Endothelial cell of umbilical vein (primary cell): ENCODE measurements at regions not wholly inside any gene's neighbourhood (a gene's known extent, or its start where the extent isn't known, plus 50 kb on each side); places are given as distances from the start of the nearest gene placed in this dataset.

Experiments
- BruUV-seq: library from RNA; stranded (reverse); fragments of 400-500 nt; replicated peaks from 2 replicates; lab custom pipeline; 2021; lab: Mats Ljungman, UMichigan
- CTCF ChIA-PET: fragments of 300-600, 350-600 bp; sonication (Branson Sonifier 250); formaldehyde crosslinking; loops from one replicate; lab custom pipeline; 2021; ENCODE audit warnings: antibody characterized with exemption, inconsistent platforms; lab: Charles Lee
- POLR2A ChIA-PET: fragments of 300-600, 350-600 bp; sonication (Branson Sonifier 250); formaldehyde crosslinking; loops from one replicate; lab custom pipeline; 2021; ENCODE audit warnings: antibody characterized with exemption, inconsistent platforms; lab: Charles Lee
- DNase-seq: peaks from one replicate; pipeline ENCODE4 v3.0.0-alpha.2; 2011; ENCODE audit warnings: low read depth, low spot score
- FAIRE-seq: peaks from 2 replicates; lab custom pipeline; 2011; peaks lifted over from hg19 to GRCh38; lab: Jason Lieb, UNC
- H2AFZ ChIP-seq: 2 replicates; pipeline ENCODE4 v1.6.0; 2012; ENCODE audit warnings: low read depth, low read length, control low read depth, inconsistent platforms
- H3K27ac ChIP-seq: 2 replicates; pipeline ENCODE4 v1.5.1; 2011; ENCODE audit warnings: low read depth, mild to moderate bottlenecking, control low read depth, low read length, moderate library complexity; ENCODE audit not compliant: insufficient read depth
- H3K27me3 ChIP-seq, 2 experiments: 2 replicates each; pipeline versions ENCODE4 v1.6.0 to v1.6.1; 2011; ENCODE audit warnings: low read length in 2 of 2, mixed read lengths in 1 of 2; ENCODE audit not compliant: control insufficient read depth in 2 of 2, insufficient read depth in 2 of 2
- H3K36me3 ChIP-seq, 2 experiments: 2 replicates in 1 of 2; 3 replicates in 1 of 2; pipeline ENCODE4 v1.5.1; 2011; ENCODE audit warnings: low read length in 2 of 2, mild to moderate bottlenecking in 1 of 2, moderate library complexity in 1 of 2; ENCODE audit not compliant: control insufficient read depth in 2 of 2, insufficient read depth in 2 of 2; ENCODE audit errors: extremely low read depth in 1 of 2
- H3K4me1 ChIP-seq: 3 replicates; pipeline ENCODE4 v1.5.1; 2011; ENCODE audit warnings: mild to moderate bottlenecking, low read length; ENCODE audit not compliant: control insufficient read depth, insufficient read depth; ENCODE audit errors: extremely low read depth
- H3K4me2 ChIP-seq: 2 replicates; pipeline ENCODE4 v1.6.1; 2011; ENCODE audit warnings: low read length, control low read depth, mixed read lengths; ENCODE audit not compliant: insufficient read depth
- H3K4me3 ChIP-seq, 3 experiments: fragments of 200-600 bp in 1 of 3; sonication (generic), shearing (Covaris generic) in 1 of 3; replicated peaks in 1 of 3; 2 replicates each; pipeline ENCODE4 v1.5.1; 2011 to 2016; ENCODE audit warnings: control low read depth in 3 of 3, low read length in 3 of 3, mild to moderate bottlenecking in 2 of 3, inconsistent platforms in 1 of 3, low read depth in 1 of 3, moderate library complexity in 1 of 3; ENCODE audit not compliant: insufficient read depth in 1 of 3
- H3K79me2 ChIP-seq: 2 replicates; pipeline ENCODE4 v1.6.0; 2012; ENCODE audit warnings: low read length, inconsistent platforms; ENCODE audit not compliant: control insufficient read depth, insufficient read depth
- H3K9ac ChIP-seq: replicated peaks from 2 replicates; pipeline ENCODE3; 2011; ENCODE audit warnings: low read length, control low read depth; ENCODE audit not compliant: insufficient read depth; ENCODE audit errors: extremely low read depth
- H3K9me1 ChIP-seq: replicated peaks from 3 replicates; pipeline ENCODE4 v1.6.0; 2011; ENCODE audit warnings: mild to moderate bottlenecking, low read length; ENCODE audit not compliant: control insufficient read depth, insufficient read depth; ENCODE audit errors: extremely low read depth
- H3K9me3 ChIP-seq: replicated peaks from 2 replicates; pipeline ENCODE4 v1.5.1; 2012; ENCODE audit warnings: low read length, inconsistent platforms; ENCODE audit not compliant: control insufficient read depth, insufficient read depth
- H4K20me1 ChIP-seq: replicated peaks from 2 replicates; pipeline ENCODE3; 2011; ENCODE audit warnings: mild to moderate bottlenecking, low read length; ENCODE audit not compliant: control insufficient read depth, insufficient read depth; ENCODE audit errors: extremely low read depth
- CTCF ChIP-seq, 2 donors: IDR thresholded peaks; 1 replicate in 1 of 2; 2 replicates in 1 of 2; pipeline ENCODE4 v1.5.1; 2011; ENCODE audit warnings: low read length in 2 of 2, mild to moderate bottlenecking in 2 of 2, moderate library complexity in 2 of 2, control low read depth in 1 of 2, inconsistent platforms in 1 of 2, low read depth in 1 of 2; ENCODE audit not compliant: insufficient read depth in 1 of 2; ENCODE audit errors: extremely low read depth in 1 of 2
- EZH2 ChIP-seq: IDR thresholded peaks from 2 replicates; pipeline ENCODE4 v1.6.1; 2012; ENCODE audit warnings: borderline replicate concordance, low read depth, mild to moderate bottlenecking, moderate library complexity, low read length, inconsistent platforms; ENCODE audit not compliant: severe bottlenecking
- FOS ChIP-seq: IDR thresholded peaks from 2 replicates; pipeline ENCODE4 v1.6.1; 2011; ENCODE audit warnings: mild to moderate bottlenecking, low read length, moderate library complexity, borderline replicate concordance; ENCODE audit not compliant: insufficient read depth
- GATA2 ChIP-seq: IDR thresholded peaks from 2 replicates; pipeline ENCODE4 v1.7.0; 2011; ENCODE audit warnings: low read depth, mild to moderate bottlenecking, moderate library complexity, mixed read lengths, low read length; ENCODE audit not compliant: insufficient read length, insufficient read depth
- JUN ChIP-seq: IDR thresholded peaks from 2 replicates; pipeline ENCODE4 v1.6.1; 2011; ENCODE audit warnings: borderline replicate concordance, low read depth; ENCODE audit not compliant: insufficient read length, insufficient read depth
- MAX ChIP-seq: IDR thresholded peaks from 2 replicates; pipeline ENCODE4 v1.6.1; 2011; ENCODE audit not compliant: insufficient read depth, insufficient read length
- MYC ChIP-seq: IDR thresholded peaks from one replicate; pipeline ENCODE4 v1.6.1; 2011; ENCODE audit warnings: mild to moderate bottlenecking, low read depth, low read length
- POLR2A ChIP-seq: IDR thresholded peaks from 2 replicates; pipeline ENCODE4 v1.6.1; 2012; ENCODE audit warnings: low read depth, mild to moderate bottlenecking, control low read depth, low read length
- POLR2AphosphoS5 ChIP-seq: IDR thresholded peaks from 2 replicates; pipeline ENCODE4 v1.6.1; 2012; ENCODE audit warnings: low read depth, mild to moderate bottlenecking, control low read depth, low read length, moderate library complexity; ENCODE audit not compliant: insufficient read depth
- dilution Hi-C: fragments of 300-500 bp; cut with MboI; formaldehyde crosslinking; loops from one replicate; pipeline ENCODE4 v1.15.0; 2019; ENCODE audit warnings: low sequenced_read_pairs; ENCODE audit not compliant: extremely low pct_ligation_motif_present
- intact Hi-C: fragments of 100-400 bp; cut with micrococcal nuclease; formaldehyde crosslinking; loops from one replicate; pipeline ENCODE4 v1.10.0; 2022

- Histone ChIP-seq H3K9me3 (no peaks in the 10 kb centered on the region), H2AFZ (no peak overlapping the region), H3K27me3 (peaks cover 5 to 22% of the 10 kb centered on the region in 2 experiments), H4K20me1 (no peaks in the 10 kb centered on the region), H3K27ac (no peak overlapping the region), H3K9me1 (no peaks in the 10 kb centered on the region), H3K79me2 (no peaks in the 10 kb centered on the region), H3K4me2 (no peak overlapping the region), H3K4me3 (no peak overlapping the region), H3K9ac (no peak overlapping the region), H3K4me1 (no peaks in the 10 kb centered on the region), H3K36me3 (no peaks in the 10 kb centered on the region)
- TF ChIP-seq POLR2AphosphoS5: no peak
- TF ChIP-seq CTCF (IDR thresholded peaks at IDR 0.05; ENCODE audit: extremely low read depth in 1 of 2, insufficient read depth in 1 of 2, low read depth in 1 of 2, low read length in 2 of 2): peak; percentile 52 to 61
- dilution Hi-C loops: no loop called here
- no TSS peak for BruUV-seq
- FAIRE-seq (peak; percentile 92), DNase-seq (peak; percentile 71)
- POLR2A ChIA-PET: no interaction called here
- intact Hi-C loops: loop anchor here (1.0 to 5.0 kb wide), 4 partner anchors 257 to 874 kb away; partner anchors contain the start of gene SCAF11
- CTCF ChIA-PET: interaction anchor here (1.0 to 2.2 kb wide), 6 partner anchors 8 to 632 kb away, joined by 3 to 7 read pairs (median 4); no protein-coding TSS in a partner anchor
These were observed 80.0 kb upstream of the DBX2 start for GRCh38 chr12:45130881-45131281.

GRCh38 chr12:45131506-45131905 is 80.6 kb upstream of the DBX2 start:
- Histone ChIP-seq H3K9me3 (no peaks in the 10 kb centered on the region), H3K79me2 (no peaks in the 10 kb centered on the region), H3K4me1 (no peaks in the 10 kb centered on the region), H3K4me2 (no peak overlapping the region), H3K4me3 (no peak overlapping the region), H3K9ac (no peak overlapping the region), H2AFZ (no peak overlapping the region), H3K27me3 (peaks cover 5 to 17% of the 10 kb centered on the region in 2 experiments), H3K27ac (no peak overlapping the region), H3K36me3 (no peaks in the 10 kb centered on the region), H3K9me1 (no peaks in the 10 kb centered on the region), H4K20me1 (no peaks in the 10 kb centered on the region)
- FAIRE-seq (no peak), DNase-seq (no peak)
- no TSS peak for BruUV-seq
- intact Hi-C loops (loop anchor here (2.0 to 5.0 kb wide), 2 partner anchors 861 to 873 kb away; partner anchors contain the start of gene SCAF11), dilution Hi-C loops (no loop called here)
- ChIA-PET POLR2A (no interaction called here), CTCF (interaction anchor here (0.8 to 2.0 kb wide), 5 partner anchors 11 to 994 kb away, joined by 3 to 5 read pairs (median 4); no protein-coding TSS in a partner anchor)
- TF ChIP-seq POLR2A (no peak), MYC (no peak), FOS (no peak), GATA2 (no peak), POLR2AphosphoS5 (no peak), CTCF (IDR thresholded peaks at IDR 0.05; ENCODE audit: extremely low read depth in 1 of 2, insufficient read depth in 1 of 2, low read depth in 1 of 2, low read length in 2 of 2) (no peak), EZH2 (no peak), MAX (no peak), JUN (no peak)
